HG03575 (cell line): ENCODE measurements at regions not wholly inside any gene's neighbourhood (a gene's known extent, or its start where the extent isn't known, plus 50 kb on each side); places are given as distances from the start of the nearest gene placed in this dataset.

Source experiments
- ATAC-seq: cut with Tn5 transposase; IDR thresholded peaks from one replicate; pipeline ENCODE4 v1.9.1; 2021; ENCODE audit not compliant: unreplicated experiment, insufficient number of reproducible peaks, low FRiP score; ENCODE audit errors: extremely low read depth

DNA sequence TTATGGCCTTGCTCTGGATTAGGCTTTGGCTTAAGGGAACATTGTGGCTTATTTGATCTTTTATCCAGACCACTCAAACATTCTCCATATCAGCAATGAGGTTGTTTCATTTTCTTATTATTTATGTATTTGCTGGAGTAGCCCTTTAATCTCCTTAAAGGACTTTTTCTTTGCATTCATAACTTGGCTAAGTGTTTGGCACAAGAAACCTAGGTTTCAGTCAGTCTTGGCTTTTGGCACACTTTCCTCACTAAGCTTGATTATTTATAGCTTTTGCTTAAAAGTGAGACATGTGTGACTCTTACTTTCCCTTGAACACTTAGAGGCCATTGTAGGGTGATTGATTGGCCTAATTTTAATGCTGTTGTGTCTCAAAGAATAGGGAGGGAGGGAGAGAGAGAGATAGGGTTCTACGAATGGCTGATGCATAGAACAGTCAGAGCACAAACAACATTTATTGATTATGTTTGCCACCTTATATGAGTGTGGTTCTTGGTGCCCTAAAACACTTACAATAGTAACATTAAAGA is 2265.3 kb upstream of the C9orf72 start:
- ATAC-seq = no peak

DNA sequence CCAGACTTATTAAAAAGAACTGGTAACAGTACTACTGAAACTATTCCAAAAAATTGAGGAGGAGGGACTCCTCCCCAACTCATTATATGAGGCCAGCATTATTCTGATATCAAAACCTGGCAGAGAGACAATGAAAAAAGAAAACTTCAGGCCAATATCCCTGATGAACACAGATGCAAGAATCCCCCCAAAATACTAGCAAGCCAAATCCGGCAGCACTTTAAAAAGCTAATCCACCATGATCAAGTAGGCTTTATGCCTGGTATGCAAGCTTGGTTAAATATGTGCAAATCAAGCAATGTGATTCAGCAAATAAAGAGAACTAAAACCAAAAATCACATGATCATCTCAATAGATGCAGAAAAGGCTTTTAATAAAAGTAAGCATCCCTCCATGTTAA is 2271.0 kb upstream of the C9orf72 start:
- ATAC-seq = no peak

DNA sequence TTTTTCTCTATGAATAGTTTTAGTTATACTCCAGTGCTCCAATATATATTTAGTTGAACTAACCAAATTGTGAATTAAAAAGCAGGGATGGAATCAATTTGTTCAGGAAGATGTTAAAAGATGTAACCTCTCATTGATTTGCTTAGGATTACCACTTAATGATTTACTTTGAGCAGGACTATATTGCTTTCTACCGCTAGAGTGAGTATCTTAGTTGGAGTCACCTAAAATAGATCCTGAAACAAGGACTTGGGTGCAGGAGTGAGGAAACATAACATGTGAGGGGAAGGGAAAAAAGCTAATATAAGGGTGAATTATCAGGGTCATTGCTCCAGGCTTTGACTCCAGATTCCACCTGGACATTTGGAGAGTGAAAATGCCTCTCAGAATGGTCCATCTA is 2277.4 kb upstream of the C9orf72 start:
- no peak for ATAC-seq

DNA sequence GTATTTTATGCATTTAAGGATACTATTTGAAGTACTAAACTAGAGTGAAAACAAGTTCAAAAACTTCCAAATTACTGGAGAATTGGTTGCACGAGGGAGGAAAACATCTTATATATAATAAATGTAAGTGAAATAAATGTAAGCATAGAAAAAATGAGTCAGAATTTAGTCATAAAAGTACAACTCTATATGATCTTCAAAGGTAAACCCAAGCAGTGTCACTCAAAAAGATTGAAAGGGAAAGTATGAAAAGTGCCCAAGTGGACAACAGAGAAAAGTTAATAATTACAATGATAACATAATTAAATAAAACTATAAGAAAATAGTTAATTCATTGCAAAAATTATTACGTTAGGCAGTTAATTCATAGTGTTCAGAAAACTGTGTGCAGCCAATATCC is 2288.5 kb upstream of the C9orf72 start:
- no peak for ATAC-seq

DNA sequence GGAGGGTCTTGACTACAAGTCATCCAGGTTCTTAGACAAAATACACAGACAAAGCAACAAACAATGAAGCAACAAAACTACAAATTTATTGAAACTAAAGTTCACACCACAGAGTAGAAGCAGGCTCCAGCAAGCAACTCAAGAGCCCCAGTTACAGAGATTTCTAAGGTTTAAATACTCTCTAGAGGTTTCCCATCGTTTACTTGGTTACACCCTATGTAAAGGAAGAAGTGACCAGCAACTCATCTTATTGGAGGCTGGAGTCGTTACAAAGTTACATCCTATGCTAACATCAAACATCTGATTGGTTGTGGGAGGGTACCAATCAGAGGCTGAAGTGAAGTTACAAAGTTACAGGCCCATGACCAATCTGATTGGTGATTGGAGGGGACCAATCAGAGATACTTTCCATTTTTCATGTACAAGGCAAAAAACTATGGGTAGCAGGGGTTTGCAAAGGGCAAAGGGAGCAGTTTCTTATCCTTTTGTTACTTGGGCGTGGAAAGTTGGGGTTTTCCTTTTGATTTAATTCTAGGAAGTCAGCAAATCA is 2292.6 kb upstream of the C9orf72 start:
- no peak for ATAC-seq

DNA sequence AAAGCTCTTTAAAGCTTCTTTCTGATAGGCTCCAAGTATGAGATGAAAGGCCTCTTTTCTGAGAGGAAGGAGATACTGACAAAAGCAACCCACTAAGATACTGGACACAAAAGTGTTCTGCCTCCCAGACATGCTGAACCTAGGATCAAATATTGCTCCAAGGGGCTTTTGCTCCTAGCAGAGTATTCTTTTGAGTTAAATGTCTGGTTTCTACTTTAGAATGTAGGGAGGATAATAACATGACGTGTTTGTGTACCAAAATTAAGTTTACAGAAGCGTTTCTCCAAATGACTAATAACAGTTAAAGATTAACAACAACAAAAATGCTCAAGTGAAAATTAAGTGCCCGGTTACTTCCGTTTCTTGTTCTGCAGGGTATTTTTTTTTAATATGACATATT is 2293.3 kb upstream of the C9orf72 start:
- ATAC-seq = no peak

DNA sequence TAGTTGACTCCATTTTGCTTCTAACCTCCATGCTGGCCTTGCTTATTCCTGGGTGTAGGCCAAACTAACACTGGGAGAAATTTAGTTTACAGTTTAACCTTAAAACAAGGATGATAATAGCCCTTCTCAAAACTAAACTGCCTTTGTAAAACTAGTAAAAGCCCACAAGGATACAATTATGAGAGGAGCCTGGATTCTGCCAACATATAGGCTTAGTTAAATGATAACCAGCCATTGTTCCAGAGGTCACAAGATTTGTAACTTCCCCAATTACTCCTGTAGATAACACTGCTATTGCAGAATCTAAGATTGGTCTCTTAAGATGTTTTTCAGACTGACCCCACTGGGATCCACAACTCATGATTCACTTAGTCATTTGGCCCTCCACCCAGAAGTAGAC is 2300.3 kb upstream of the C9orf72 start:
- no peak for ATAC-seq

DNA sequence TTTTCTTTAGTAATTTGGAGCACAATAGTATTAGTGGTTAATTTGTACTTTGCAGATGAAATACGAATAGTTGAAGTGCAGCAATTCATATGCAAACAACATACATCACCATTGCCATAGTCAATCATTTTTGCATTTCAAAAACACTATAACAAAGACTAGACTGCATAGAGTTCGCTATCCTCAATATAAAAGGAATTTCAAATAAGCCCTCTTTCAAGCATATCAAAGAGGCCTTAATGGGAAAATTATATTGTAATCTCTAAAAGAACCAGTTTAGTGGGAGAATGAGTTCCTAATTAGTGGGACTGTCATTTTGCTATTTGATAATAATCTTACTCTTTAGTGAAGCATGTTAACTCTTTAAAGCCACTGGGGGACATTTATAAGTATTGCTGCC is 2302.3 kb upstream of the C9orf72 start:
- no peak for ATAC-seq

DNA sequence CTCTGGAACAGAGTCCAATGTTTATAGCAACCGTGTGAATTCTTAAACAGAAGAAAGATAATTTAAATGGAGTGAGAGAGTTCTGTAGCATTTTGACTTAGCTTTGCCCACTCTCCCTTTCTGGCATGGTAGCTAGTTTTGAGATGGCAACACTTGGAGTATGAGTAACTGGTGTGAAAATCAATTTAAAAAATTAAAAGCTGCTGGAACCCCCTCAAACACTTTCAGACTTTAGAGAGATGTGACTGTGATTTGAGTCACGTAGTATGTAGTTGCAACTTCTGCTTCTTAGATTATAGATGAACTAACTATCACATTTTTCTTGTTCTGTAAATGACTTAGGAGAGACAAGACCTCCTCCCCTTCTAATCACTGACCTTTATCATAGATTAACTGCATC is 2309.5 kb upstream of the C9orf72 start:
- ATAC-seq = no peak

DNA sequence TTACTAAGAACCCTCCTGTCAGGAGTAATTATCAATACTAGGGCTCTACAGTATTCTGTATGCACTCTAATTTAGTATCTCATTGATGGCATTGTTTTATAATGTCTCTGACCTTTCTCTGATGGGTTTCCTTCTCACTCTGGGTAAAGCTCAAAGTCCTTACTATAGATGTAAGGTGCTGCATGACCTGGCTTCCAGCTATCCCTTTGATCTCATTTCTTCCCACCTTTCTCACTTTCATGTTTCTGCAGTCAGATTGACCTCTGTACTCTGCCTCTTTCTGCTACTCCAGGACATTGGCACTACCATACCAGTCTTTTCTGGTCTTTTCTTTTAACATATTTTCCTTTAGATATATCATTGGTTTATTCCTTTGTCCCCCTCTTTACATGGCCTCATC is 2332.8 kb upstream of the C9orf72 start:
- no peak for ATAC-seq

DNA sequence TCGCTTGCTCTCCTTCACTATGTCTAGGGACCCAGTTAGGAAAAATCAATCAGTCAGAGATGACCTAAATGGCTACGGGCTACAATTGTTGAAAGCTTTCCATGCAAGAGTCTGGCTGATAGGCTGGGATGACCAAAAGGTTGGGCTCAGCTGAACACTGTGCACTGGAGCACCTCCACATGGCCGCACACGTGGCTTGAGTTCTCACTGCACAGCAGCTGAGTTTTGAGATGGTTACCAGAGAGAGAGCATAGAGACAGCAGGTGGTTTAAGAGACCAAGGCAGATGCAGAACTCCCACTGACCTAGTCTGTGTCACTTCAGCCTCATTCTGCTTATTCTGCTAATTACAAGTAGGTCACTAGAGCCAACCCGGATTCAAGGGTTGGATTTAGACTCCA is 2354.8 kb upstream of the C9orf72 start:
- ATAC-seq = no peak

DNA sequence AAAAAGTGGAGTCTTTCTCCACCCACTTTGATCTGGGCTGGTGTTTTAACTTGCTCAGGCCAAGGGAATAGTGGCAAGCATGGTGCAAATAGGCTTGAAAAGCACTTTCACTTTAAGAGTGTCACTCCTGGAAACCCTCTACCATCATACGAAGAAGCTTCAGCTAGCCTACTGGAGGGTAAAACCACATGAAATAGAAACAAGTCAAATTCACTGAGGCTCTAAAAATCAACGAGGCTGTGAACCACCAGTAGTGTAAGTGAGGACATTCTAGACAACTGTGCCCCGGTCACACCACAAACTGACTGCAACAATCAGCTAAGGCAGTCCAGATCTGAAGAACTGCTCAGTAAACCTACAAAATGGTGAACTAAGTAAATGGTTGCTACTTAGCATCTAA is 2366.3 kb upstream of the C9orf72 start:
- ATAC-seq = no peak

DNA sequence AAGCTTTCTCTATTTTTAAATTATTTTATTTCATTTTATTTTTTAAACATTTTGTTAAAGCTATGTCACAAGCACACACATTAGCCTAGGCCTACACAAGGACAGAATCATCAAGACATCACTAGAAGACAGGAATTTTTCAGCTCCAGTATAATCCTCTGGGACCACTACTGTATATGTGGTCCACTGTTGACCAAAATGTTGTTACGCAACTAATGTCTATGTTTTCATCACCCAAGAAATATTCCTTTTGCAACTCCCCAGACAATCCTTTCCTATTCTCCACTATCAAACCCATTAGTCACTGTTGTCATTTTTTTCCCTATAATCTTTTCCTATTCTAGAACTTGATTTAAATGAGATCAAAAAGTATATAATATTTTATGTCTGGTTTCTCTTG is 2371.7 kb upstream of the C9orf72 start:
- ATAC-seq = no peak

DNA sequence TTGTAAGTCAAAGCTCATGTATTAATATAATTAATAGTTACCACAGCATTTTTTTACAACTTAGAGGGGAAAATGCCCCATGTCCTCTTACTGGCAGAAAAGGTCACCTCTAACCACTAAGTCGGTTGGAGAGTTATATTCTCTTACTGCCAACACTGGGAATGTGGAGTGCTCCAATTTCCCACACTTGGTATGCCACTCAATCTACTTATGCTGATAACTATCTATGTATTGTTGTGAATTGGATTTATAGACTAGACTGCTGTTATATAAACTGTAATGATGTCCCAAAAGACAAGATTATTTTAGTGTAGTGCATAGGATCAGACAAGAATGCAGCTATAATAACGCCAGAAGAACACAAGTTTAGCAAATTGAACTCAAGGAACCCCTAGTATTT is 2385.2 kb upstream of the C9orf72 start:
- ATAC-seq = no peak

DNA sequence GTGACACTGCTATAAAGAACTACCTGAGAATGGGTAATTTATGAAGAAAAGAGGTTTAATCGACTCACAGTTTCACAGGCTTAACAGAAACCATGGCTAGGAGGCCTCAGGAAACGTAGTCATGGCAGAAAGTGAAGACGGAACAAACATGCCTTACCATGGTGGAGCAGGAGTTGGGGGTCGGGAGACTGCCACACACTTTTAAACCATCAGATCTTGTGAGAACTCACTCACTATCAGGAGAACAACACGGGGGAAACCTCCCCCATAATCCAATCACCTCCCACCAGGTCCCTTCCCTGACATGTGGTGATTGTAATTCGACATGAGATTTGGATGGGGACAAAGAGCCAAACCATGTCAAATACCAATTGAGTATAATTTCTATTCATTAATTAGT is 2392.6 kb upstream of the C9orf72 start:
- ATAC-seq = no peak

DNA sequence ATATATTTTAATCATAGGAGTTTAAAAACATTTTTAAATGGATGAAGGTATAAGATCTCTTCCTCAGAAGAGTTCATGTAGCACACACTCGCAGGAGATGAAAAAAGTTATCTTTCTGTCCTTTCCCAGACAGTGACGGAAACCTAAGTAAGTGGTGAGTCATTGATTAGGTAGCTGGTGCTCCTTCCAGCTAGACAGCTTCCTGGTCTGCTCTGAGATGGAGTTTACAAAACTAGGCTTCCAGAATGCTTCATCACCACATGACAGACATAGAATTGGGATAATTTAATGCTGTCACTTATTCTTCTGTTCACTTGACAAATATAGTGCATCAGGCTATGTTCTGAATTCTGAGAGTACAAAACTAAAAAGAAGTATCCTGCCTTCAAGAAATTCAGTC is 2393.0 kb upstream of the C9orf72 start:
- no peak for ATAC-seq

DNA sequence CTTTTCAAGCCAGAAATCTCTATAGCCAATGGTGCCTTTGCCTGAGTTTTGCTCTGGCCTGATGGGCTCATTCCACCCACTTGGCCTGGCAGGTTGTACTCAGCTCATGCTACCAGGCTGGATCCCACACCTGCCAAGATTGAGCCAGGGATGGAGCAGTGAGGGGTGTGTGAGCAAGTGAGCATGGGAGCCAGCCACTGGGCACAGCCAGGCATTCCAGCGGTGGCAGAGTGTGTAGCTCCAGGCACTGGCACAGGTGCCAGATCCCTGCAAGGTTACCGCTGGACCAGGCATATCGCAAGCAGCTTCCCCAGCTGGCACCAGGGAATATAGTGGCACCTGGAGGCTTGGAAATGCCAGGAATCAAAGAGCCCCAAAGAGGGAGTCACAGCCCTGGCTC is 2395.6 kb upstream of the C9orf72 start:
- no peak for ATAC-seq

DNA sequence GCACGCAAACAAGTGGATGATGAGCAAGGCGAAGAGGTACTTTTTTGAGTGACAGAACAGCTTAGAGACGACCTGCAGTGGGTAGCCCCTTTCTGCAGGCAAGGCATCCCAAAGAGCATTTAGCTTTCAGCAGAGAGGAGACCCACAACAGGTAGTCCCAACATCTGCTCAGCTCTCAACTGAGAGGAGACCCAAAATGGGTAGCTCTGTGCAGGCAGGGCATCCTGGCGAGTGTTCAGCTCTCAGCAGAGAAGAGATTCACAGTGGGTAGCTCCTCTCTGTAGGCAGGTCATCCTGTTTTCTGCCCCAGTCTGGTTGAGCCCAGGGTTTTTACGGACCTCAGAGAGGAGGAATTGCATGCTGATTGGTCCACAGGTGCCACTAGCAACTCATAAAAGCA is 2396.1 kb upstream of the C9orf72 start:
- no peak for ATAC-seq

DNA sequence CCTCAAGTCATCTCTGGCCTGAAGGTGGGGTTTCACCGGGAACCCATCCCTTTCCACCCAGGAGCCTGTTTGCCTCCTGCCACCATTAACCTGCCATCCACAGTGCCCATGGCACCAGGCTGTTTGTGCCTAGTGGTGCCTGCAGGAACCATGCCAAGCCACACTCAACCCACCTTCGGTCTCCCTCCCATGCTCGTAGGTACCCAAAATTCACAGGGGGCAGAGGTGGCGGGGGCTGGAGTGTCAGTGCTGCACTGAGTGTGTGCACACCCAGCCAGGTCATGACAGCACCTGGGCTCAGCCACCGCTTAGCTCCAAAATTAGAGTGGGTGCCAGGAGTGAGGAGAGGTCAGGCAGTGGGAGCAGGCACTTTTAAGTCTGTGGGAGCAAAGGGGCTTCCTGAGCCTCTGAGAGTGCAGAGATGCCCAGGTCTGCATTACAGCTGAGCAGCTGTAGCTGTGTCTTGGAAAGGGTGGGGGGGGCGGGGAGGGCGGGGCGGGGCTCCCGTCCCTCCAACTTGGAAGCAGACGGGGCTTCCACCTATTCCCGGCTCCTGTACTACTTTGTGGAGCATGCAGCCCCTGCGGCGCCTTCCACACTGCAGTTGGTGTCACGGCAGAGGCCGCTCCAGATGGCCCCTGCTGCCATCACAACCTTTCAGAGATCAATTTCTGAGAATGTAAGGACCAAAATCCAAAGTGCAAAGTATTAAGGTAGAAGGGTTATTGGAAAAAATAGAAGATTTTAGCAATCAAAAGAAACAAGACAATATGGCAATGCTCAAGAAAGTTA is 2396.8 kb upstream of the C9orf72 start:
- no peak for ATAC-seq

DNA sequence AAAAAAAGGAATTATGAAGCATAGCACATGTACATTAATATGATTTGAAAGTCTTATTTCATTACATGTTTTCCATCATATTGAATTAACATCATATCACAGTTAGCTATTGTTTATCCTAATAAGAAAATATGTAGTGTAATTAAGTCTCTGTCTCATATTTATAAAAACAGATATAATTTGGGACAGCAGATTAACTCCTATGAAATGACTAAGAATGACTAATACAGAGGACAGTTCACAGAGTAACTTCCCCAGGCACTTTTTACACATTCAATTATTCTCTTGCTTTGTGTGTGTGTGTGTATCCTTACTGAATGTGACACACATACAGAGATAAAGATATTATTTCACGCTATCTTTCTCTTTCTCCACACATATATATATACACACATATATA is 2400.9 kb upstream of the C9orf72 start:
- ATAC-seq = no peak

DNA sequence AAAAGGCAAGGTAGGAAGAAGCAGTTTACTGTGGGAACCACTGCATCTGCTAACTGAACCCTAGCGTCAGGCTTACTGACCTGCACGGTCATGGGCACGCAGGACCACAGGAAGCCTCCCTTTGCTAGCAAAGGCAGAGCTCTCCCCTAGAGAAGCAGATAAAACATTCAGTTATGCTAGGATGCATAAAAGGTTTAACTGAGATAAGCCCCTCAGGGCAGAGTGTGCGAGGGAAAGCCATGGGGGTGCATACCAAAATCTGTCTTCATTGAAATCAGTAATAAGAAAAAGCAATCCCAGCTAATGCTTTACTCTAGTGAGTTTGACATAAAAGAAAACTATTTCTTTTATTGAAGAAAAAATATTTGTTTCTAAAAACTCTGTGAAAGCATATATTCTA is 2403.7 kb upstream of the C9orf72 start:
- ATAC-seq = no peak
